GM12878 (cell line): ENCODE measurements at regions not wholly inside any gene's neighbourhood (a gene's known extent, or its start where the extent isn't known, plus 50 kb on each side); places are given as distances from the start of the nearest gene placed in this dataset.
A peak's percentile ranks its signal among the peaks of the same experiment; 100 is the strongest.

Experiments used
- BHLHE40 ChIP-seq, 2 experiments: fragments of 450-650 bp in 1 of 2; IDR thresholded peaks; 2 replicates each; pipeline ENCODE4 v1.6.1; 2011 to 2017; ENCODE audit warnings: low read depth in 2 of 2, borderline replicate concordance in 1 of 2, improper control_type of control experiment in 1 of 2, low read length in 1 of 2, mild to moderate bottlenecking in 1 of 2
- CHD4 ChIP-seq: fragments of 200-600 bp; sonication (generic); IDR thresholded peaks from 2 replicates; pipeline ENCODE4 v1.6.1; 2016; ENCODE audit warnings: mild to moderate bottlenecking
- HCFC1 ChIP-seq: fragments of 150-350 bp; IDR thresholded peaks from 2 replicates; pipeline ENCODE4 v1.6.1; 2014; ENCODE audit warnings: low read length
- IRF4 ChIP-seq: IDR thresholded peaks from 2 replicates; pipeline ENCODE4 v1.6.1; 2011; ENCODE audit warnings: low read depth, low read length
- POLR2A ChIP-seq: IDR thresholded peaks from 2 replicates; pipeline ENCODE4 v1.6.1; 2011; ENCODE audit warnings: low read depth, mild to moderate bottlenecking, low read length
- RAD21 ChIP-seq: IDR thresholded peaks from 2 replicates; pipeline ENCODE4 v1.6.1; 2011; ENCODE audit warnings: mild to moderate bottlenecking, low read depth, low read length, moderate library complexity; ENCODE audit not compliant: insufficient read depth
- ZNF274 ChIP-seq: IDR thresholded peaks from one replicate; pipeline ENCODE4 v1.8.0; 2011; ENCODE audit not compliant: insufficient read length, insufficient read depth
- TF ChIP-seq, protein P1 (sequence below), 3 experiments: IDR thresholded peaks in 2 of 3; conservative IDR thresholded peaks in 1 of 3; 2 replicates each; pipeline ENCODE4 v1.5.1; 2011; ENCODE audit warnings: low read depth in 3 of 3, low read length in 3 of 3, mild to moderate bottlenecking in 3 of 3, control low read depth in 2 of 3, moderate library complexity in 2 of 3, inconsistent platforms in 1 of 3, mixed read lengths in 1 of 3; ENCODE audit not compliant: control insufficient read depth in 2 of 3, insufficient read depth in 1 of 3; ENCODE audit errors: extremely low read depth in 1 of 3
- TF ChIP-seq, protein P2 (sequence below): fragments of 450-650 bp; IDR thresholded peaks from 2 replicates; pipeline ENCODE4 v1.6.1; 2018; ENCODE audit warnings: mild to moderate bottlenecking, low read depth, moderate library complexity; ENCODE audit not compliant: partially characterized antibody
- TF ChIP-seq, protein P3 (sequence below): IDR thresholded peaks from 2 replicates; pipeline ENCODE4 v1.6.1; 2011; ENCODE audit warnings: low read depth, mild to moderate bottlenecking, low read length, moderate library complexity, borderline replicate concordance; ENCODE audit errors: extremely low read depth
- TF ChIP-seq, protein P4 (sequence below): IDR thresholded peaks from 2 replicates; pipeline ENCODE4 v1.6.1; 2012; ENCODE audit warnings: mild to moderate bottlenecking, low read depth, low read length
- TF ChIP-seq, protein P5 (sequence below): fragments of 450-650 bp; IDR thresholded peaks from 2 replicates; pipeline ENCODE4 v1.6.1; 2017; ENCODE audit warnings: mild to moderate bottlenecking

DNA sequence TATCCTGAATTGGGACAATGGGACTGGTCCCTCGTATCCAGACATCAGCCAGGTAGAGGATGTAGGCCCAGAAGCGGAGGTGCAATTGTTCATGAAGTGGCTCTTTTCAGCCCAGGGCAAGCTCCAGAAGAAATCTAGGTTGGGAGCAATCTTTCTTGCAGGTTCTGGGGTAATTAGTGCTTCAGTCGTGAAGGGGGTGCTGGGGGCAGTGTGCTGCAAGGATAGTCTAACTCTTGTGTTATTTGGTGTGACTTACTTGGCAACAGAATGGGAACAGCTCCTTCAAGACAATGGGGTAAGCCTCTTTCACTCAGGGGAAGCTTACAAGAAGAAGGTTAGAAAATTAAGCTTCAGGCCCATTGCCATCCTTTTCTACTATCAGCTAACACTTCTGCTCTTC is 273.0 kb downstream of the DIPK2A start:
- TF ChIP-seq RAD21 (0 out of 2 replicates have a peak, but pooled peaks have one; percentile 23), BHLHE40 (IDR thresholded peaks at IDR 0.05; ENCODE audit: borderline replicate concordance in 1 of 2, low read depth in 2 of 2, low read length in 1 of 2) (no peak), POLR2A (no peak), HCFC1 (no peak), ZNF274 (no peak), CHD4 (no peak), IRF4 (no peak)
- TF ChIP-seq, protein P1, sequence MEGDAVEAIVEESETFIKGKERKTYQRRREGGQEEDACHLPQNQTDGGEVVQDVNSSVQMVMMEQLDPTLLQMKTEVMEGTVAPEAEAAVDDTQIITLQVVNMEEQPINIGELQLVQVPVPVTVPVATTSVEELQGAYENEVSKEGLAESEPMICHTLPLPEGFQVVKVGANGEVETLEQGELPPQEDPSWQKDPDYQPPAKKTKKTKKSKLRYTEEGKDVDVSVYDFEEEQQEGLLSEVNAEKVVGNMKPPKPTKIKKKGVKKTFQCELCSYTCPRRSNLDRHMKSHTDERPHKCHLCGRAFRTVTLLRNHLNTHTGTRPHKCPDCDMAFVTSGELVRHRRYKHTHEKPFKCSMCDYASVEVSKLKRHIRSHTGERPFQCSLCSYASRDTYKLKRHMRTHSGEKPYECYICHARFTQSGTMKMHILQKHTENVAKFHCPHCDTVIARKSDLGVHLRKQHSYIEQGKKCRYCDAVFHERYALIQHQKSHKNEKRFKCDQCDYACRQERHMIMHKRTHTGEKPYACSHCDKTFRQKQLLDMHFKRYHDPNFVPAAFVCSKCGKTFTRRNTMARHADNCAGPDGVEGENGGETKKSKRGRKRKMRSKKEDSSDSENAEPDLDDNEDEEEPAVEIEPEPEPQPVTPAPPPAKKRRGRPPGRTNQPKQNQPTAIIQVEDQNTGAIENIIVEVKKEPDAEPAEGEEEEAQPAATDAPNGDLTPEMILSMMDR (IDR thresholded peaks at IDR 0.05 in 2 of 3, conservative IDR thresholded peaks at IDR 0.05 in 1 of 3; ENCODE audit: control insufficient read depth in 2 of 3, extremely low read depth in 1 of 3, insufficient read depth in 1 of 3, low read depth in 3 of 3, low read length in 3 of 3) = peak in 2 of 3 experiments; percentile 6 to 11; a peak in 1 of 6 replicates
- TF ChIP-seq, protein P2, sequence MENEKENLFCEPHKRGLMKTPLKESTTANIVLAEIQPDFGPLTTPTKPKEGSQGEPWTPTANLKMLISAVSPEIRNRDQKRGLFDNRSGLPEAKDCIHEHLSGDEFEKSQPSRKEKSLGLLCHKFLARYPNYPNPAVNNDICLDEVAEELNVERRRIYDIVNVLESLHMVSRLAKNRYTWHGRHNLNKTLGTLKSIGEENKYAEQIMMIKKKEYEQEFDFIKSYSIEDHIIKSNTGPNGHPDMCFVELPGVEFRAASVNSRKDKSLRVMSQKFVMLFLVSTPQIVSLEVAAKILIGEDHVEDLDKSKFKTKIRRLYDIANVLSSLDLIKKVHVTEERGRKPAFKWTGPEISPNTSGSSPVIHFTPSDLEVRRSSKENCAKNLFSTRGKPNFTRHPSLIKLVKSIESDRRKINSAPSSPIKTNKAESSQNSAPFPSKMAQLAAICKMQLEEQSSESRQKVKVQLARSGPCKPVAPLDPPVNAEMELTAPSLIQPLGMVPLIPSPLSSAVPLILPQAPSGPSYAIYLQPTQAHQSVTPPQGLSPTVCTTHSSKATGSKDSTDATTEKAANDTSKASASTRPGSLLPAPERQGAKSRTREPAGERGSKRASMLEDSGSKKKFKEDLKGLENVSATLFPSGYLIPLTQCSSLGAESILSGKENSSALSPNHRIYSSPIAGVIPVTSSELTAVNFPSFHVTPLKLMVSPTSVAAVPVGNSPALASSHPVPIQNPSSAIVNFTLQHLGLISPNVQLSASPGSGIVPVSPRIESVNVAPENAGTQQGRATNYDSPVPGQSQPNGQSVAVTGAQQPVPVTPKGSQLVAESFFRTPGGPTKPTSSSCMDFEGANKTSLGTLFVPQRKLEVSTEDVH = no peak
- TF ChIP-seq, protein P3, sequence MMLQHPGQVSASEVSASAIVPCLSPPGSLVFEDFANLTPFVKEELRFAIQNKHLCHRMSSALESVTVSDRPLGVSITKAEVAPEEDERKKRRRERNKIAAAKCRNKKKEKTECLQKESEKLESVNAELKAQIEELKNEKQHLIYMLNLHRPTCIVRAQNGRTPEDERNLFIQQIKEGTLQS = no peak
- TF ChIP-seq, protein P4, sequence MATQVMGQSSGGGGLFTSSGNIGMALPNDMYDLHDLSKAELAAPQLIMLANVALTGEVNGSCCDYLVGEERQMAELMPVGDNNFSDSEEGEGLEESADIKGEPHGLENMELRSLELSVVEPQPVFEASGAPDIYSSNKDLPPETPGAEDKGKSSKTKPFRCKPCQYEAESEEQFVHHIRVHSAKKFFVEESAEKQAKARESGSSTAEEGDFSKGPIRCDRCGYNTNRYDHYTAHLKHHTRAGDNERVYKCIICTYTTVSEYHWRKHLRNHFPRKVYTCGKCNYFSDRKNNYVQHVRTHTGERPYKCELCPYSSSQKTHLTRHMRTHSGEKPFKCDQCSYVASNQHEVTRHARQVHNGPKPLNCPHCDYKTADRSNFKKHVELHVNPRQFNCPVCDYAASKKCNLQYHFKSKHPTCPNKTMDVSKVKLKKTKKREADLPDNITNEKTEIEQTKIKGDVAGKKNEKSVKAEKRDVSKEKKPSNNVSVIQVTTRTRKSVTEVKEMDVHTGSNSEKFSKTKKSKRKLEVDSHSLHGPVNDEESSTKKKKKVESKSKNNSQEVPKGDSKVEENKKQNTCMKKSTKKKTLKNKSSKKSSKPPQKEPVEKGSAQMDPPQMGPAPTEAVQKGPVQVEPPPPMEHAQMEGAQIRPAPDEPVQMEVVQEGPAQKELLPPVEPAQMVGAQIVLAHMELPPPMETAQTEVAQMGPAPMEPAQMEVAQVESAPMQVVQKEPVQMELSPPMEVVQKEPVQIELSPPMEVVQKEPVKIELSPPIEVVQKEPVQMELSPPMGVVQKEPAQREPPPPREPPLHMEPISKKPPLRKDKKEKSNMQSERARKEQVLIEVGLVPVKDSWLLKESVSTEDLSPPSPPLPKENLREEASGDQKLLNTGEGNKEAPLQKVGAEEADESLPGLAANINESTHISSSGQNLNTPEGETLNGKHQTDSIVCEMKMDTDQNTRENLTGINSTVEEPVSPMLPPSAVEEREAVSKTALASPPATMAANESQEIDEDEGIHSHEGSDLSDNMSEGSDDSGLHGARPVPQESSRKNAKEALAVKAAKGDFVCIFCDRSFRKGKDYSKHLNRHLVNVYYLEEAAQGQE = no peak
- TF ChIP-seq, protein P5, sequence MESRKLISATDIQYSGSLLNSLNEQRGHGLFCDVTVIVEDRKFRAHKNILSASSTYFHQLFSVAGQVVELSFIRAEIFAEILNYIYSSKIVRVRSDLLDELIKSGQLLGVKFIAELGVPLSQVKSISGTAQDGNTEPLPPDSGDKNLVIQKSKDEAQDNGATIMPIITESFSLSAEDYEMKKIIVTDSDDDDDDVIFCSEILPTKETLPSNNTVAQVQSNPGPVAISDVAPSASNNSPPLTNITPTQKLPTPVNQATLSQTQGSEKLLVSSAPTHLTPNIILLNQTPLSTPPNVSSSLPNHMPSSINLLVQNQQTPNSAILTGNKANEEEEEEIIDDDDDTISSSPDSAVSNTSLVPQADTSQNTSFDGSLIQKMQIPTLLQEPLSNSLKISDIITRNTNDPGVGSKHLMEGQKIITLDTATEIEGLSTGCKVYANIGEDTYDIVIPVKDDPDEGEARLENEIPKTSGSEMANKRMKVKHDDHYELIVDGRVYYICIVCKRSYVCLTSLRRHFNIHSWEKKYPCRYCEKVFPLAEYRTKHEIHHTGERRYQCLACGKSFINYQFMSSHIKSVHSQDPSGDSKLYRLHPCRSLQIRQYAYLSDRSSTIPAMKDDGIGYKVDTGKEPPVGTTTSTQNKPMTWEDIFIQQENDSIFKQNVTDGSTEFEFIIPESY = no peak
